ENCODE measurements at regions not wholly inside any gene's neighbourhood (a gene's known extent, or its start where the extent isn't known, plus 50 kb on each side); places are given as distances from the start of the nearest gene placed in this dataset.
A peak's percentile ranks its signal among the peaks of the same experiment; 100 is the strongest.
"Not testable (repeated sequence)": the region's sequence is repeated elsewhere in the genome, so short reads cannot be mapped to it uniquely, and the experiment has no call there.

DNA sequence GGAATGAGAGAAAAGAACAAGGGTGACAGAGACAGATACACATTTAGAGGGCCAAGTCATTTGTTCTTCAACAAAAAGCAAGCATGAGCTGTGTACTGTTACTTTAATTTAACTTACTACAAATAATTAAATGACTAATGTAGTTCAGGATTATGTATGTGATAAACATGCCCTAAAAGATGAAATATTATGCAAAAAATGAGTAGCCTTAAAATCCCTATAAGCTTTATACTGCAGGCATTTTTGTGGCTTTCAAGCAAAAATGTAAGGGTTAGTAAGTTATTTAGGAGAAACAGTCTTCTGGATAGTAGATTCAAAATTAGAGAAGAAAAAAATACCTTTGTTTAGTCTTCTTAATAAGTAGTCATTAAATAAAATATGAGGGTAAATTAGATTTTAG lies 431.2 kb downstream of the CSNK1G3 start:
- Histone ChIP-seq H3K4me1 (ENCODE audit: control insufficient read depth in 1 of 2, low read depth in 2 of 2) (no peaks in the 10 kb centered on the region), H3K36me3 (no peaks in the 10 kb centered on the region), H3K27ac (no peak overlapping the region), H3K9me3 (no peaks in the 10 kb centered on the region), H3K27me3 (replicated peaks; ENCODE audit: insufficient read depth) (no peaks in the 10 kb centered on the region), H3K4me3 (no peak overlapping the region)
- no peak for DNase-seq (ENCODE audit: low spot score)
- TF ChIP-seq, protein P1, sequence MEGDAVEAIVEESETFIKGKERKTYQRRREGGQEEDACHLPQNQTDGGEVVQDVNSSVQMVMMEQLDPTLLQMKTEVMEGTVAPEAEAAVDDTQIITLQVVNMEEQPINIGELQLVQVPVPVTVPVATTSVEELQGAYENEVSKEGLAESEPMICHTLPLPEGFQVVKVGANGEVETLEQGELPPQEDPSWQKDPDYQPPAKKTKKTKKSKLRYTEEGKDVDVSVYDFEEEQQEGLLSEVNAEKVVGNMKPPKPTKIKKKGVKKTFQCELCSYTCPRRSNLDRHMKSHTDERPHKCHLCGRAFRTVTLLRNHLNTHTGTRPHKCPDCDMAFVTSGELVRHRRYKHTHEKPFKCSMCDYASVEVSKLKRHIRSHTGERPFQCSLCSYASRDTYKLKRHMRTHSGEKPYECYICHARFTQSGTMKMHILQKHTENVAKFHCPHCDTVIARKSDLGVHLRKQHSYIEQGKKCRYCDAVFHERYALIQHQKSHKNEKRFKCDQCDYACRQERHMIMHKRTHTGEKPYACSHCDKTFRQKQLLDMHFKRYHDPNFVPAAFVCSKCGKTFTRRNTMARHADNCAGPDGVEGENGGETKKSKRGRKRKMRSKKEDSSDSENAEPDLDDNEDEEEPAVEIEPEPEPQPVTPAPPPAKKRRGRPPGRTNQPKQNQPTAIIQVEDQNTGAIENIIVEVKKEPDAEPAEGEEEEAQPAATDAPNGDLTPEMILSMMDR (IDR thresholded peaks at IDR 0.05): no peak
- ATAC-seq (ENCODE audit: insufficient number of reproducible peaks, low FRiP score, low read depth): no peak

DNA sequence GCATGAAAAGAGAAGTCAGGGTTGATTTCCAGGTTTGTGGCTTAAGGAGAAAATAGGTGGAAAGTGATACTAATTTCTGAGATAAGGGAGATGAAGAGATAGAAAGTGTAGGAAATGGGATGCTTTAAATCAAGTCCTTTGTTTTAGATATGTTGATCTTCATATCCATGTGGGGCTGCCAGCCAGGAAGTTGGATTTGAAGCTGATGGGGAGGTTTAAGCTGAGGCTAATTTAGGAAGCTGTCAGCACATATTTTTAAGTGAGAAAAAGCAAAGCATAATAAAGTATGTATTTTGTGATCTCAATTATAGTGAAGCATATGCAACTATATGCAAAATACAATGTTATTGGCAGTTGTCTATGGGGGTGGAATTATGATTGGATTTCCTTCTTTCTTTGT lies 428.4 kb downstream of the CSNK1G3 start:
- DNase-seq (ENCODE audit: low spot score) (no peak), ATAC-seq (ENCODE audit: insufficient number of reproducible peaks, low FRiP score, low read depth) (no peak)
- no peak overlapping the region for H3K27ac ChIP-seq
- no peak overlapping the region for H3K4me3 ChIP-seq
- H3K4me1 ChIP-seq (ENCODE audit: control insufficient read depth in 1 of 2, low read depth in 2 of 2): no peaks in the 10 kb centered on the region
- peaks cover 6% of the 10 kb centered on the region for H3K9me3 ChIP-seq
- no peaks in the 10 kb centered on the region for H3K36me3 ChIP-seq
- TF ChIP-seq, protein P1 (IDR thresholded peaks at IDR 0.05): no peak
- no peaks in the 10 kb centered on the region for H3K27me3 ChIP-seq (replicated peaks; ENCODE audit: insufficient read depth)

DNA sequence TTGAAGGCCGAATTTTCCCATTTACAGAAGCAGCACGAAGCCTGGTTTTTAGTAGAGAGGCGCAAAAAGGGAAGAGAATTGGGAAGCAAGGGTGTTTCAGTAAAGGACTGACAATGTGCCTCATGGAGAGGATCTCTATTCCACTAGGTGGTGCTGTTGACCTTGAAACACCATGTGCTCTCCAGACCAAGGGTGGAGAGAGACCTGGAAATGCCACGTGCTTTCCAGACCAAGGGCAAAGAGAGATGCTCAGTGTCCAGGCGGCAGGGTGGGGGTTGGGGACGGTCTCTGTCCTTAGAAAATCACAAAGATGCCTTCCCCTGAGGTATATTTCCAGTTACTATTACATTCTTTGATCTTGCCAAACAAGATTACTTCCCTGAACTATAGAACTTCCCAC lies 425.3 kb downstream of the CSNK1G3 start:
- H3K36me3 ChIP-seq: no peaks in the 10 kb centered on the region
- TF ChIP-seq, protein P1 (IDR thresholded peaks at IDR 0.05): peak; percentile 44
- peaks cover 6% of the 10 kb centered on the region for H3K9me3 ChIP-seq
- no peak for ATAC-seq (ENCODE audit: insufficient number of reproducible peaks, low FRiP score, low read depth)
- no peak overlapping the region for H3K4me3 ChIP-seq
- no peak overlapping the region for H3K27ac ChIP-seq
- no peaks in the 10 kb centered on the region for H3K27me3 ChIP-seq (replicated peaks; ENCODE audit: insufficient read depth)
- DNase-seq (ENCODE audit: low spot score): no peak
- H3K4me1 ChIP-seq (ENCODE audit: control insufficient read depth in 1 of 2, low read depth in 2 of 2): no peaks in the 10 kb centered on the region

DNA sequence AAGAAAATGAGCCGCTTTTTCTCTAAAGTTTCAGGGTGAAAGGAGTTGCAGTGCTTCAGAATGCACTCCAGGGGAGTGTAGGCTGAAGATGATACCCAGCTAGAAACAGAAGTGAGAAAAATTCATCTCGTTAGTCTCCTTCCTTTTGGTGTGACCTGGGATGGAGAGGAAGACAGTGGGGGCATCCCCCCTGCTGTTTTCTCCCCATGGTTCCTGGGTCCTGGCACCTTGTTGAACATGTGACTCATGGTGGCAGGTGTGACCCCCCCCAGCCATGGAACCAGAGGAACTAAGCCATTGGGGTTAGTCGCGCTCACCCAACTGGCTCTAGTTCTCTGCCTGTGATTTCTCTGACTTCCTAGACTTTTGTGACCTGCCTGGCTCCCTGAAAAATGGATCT lies 424.6 kb downstream of the CSNK1G3 start:
- no peaks in the 10 kb centered on the region for H3K36me3 ChIP-seq
- no peak for ATAC-seq (ENCODE audit: insufficient number of reproducible peaks, low FRiP score, low read depth)
- no peak for DNase-seq (ENCODE audit: low spot score)
- H3K9me3 ChIP-seq: peaks cover 6% of the 10 kb centered on the region
- H3K4me1 ChIP-seq (ENCODE audit: control insufficient read depth in 1 of 2, low read depth in 2 of 2): no peaks in the 10 kb centered on the region
- TF ChIP-seq, protein P1 (IDR thresholded peaks at IDR 0.05): no peak
- no peak overlapping the region for H3K4me3 ChIP-seq
- H3K27me3 ChIP-seq (replicated peaks; ENCODE audit: insufficient read depth): no peaks in the 10 kb centered on the region
- H3K27ac ChIP-seq: no peak overlapping the region

DNA sequence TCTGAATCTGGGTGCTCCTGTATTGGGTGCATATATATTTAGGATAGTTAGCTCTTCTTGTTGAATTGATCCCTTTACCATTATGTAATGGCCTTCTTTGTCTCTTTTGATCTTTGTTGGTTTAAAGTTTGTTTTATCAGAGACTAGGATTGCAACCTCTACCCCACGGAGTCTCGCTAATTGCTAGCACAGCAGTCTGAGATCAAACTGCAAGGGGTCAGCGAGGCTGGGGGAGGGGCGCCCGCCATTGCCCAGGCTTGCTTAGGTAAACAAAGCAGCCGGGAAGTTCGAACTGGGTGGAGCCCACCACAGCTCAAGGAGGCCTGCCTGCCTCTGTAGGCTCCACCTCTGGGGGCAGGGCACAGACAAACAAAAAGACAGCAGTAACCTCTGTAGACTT lies 421.8 kb downstream of the CSNK1G3 start:
- not testable (repeated sequence) for H3K36me3 ChIP-seq; H3K27me3 ChIP-seq (replicated peaks; ENCODE audit: insufficient read depth); H3K4me3 ChIP-seq; H3K27ac ChIP-seq; H3K9me3 ChIP-seq; H3K4me1 ChIP-seq (ENCODE audit: control insufficient read depth in 1 of 2, low read depth in 2 of 2); ATAC-seq (ENCODE audit: insufficient number of reproducible peaks, low FRiP score, low read depth); DNase-seq (ENCODE audit: low spot score)

DNA sequence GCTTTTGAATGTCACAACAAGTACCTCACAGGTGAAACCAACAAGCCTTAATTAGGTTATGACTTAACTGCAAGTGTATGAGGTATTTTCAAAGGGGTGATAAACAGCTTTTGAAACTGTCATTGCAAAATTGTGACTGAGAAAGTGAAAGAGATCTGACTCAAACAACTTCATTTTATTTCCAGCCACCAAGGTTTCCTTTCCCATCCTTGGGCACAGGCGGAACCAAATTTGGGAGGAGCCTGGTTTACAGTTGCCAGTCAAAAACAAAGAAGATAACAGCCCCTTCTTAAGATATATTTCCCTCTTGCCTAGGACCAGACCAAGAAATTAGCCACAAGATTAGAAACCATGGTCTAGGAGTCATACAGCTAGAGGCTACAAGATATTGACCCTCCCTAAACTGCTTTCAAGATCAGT lies 417.1 kb downstream of the CSNK1G3 start:
- Histone ChIP-seq H3K9me3 (no peaks in the 10 kb centered on the region), H3K27ac (no peak overlapping the region), H3K4me3 (no peak overlapping the region), H3K4me1 (ENCODE audit: control insufficient read depth in 1 of 2, low read depth in 2 of 2) (no peaks in the 10 kb centered on the region), H3K27me3 (replicated peaks; ENCODE audit: insufficient read depth) (no peaks in the 10 kb centered on the region), H3K36me3 (no peaks in the 10 kb centered on the region)
- DNase-seq (ENCODE audit: low spot score) (no peak), ATAC-seq (ENCODE audit: insufficient number of reproducible peaks, low FRiP score, low read depth) (no peak)
- TF ChIP-seq, protein P1 (IDR thresholded peaks at IDR 0.05): no peak

Data from thoracic aorta (tissue), 2 donors.